Esophagus muscularis mucosa (tissue), 3 donors: ENCODE measurements at regions not wholly inside any gene's neighbourhood (a gene's known extent, or its start where the extent isn't known, plus 50 kb on each side); places are given as distances from the start of the nearest gene placed in this dataset.

Source experiments
- CTCF ChIP-seq, 3 experiments: fragments of 200-600 bp in 2 of 3; fragments of 450-650 bp in 1 of 3; sonication (generic) in 2 of 3; IDR thresholded peaks; one replicate each; pipeline ENCODE4 v1.5.1; 2017 to 2019; ENCODE audit warnings: antibody characterized with exemption in 3 of 3, mild to moderate bottlenecking in 2 of 3, moderate library complexity in 1 of 3
- POLR2A ChIP-seq: fragments of 450-650 bp; IDR thresholded peaks from one replicate; pipeline ENCODE4 v1.6.1; 2017; ENCODE audit warnings: antibody characterized with exemption, moderate library complexity, mild to moderate bottlenecking, low read depth

- TF ChIP-seq CTCF (IDR thresholded peaks at IDR 0.05) (no peak), POLR2A (no peak)
These were observed 331.3 kb downstream of the CYRIA start for GRCh38 chr2:16334366-16334765.
